ENCODE measurements at regions not wholly inside any gene's neighbourhood (a gene's known extent, or its start where the extent isn't known, plus 50 kb on each side); places are given as distances from the start of the nearest gene placed in this dataset.

DNA sequence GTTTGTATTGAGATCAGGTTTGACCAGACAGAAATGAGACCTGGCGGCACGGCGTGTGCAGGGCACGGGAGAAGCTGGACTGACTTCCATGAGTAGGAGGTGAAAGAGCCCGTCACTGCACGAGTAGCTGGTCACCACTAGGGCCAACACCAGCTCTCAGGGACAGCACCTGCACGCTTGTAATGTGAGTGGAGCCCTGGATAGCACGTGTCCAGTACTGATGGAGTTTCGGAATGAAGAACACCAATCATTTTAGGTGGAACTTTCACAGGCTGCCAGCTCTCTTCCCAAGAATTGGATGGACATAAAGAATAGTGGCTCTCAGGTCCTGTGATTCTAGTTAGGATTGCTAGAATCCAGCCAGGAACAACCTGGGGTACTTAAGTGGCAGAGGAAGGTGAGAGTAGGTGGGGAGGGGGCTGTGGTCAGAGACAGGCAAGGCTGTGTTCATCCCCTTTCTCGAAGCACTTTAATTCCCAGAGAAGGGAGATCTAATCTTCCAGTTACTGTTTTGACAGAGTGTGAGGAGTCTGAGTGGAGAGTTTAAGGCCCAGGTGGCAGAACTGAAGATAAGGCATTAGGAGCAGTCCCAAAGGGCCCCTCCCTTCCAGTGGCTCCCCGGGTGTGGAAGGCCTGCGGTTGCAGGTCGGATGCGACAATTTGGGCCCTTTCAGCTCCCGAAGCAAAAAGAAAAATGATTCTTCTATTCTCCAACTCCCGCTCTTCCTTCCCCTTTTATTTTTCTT is 314.8 kb downstream of the QKI start:
- DNase-seq: no peak
- TF ChIP-seq, protein P1, sequence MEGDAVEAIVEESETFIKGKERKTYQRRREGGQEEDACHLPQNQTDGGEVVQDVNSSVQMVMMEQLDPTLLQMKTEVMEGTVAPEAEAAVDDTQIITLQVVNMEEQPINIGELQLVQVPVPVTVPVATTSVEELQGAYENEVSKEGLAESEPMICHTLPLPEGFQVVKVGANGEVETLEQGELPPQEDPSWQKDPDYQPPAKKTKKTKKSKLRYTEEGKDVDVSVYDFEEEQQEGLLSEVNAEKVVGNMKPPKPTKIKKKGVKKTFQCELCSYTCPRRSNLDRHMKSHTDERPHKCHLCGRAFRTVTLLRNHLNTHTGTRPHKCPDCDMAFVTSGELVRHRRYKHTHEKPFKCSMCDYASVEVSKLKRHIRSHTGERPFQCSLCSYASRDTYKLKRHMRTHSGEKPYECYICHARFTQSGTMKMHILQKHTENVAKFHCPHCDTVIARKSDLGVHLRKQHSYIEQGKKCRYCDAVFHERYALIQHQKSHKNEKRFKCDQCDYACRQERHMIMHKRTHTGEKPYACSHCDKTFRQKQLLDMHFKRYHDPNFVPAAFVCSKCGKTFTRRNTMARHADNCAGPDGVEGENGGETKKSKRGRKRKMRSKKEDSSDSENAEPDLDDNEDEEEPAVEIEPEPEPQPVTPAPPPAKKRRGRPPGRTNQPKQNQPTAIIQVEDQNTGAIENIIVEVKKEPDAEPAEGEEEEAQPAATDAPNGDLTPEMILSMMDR (IDR thresholded peaks at IDR 0.05; ENCODE audit: low read depth, low read length): no peak
- no peaks in the 10 kb centered on the region for H3K27me3 ChIP-seq

DNA sequence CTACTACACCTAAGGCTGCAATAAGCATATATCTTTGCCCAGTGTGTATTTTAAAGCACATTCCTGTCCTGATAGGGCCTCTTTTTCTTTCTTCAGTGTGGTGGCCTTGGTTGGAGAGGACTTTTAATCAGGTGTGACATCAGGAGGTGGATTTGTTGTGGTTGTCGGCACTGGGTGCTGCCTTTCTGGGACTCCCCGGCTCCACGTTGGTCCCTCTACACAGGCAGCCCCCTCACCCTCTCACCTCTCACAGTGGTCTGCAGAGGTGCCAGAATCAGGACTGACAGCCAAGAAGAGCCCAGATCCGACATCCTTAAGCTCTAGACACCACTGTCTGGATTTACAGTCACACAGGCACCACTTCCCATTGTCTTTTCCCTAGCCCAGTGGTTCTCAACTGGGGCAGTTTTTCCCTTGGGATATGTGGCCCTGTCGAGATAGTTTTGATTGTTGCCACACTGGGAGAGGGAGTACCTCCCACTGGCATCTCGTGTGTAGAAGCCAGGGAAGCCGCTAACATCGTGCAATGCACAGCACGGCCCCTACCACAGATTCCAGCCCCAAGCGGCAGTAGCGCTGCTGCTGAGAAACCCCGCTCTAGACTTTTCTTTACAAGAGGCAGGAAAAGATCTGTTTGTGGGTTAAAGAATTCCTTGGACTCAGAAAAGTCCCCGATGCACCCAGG is 314.1 kb downstream of the QKI start:
- Histone ChIP-seq H3K9me3 (no peaks in the 10 kb centered on the region), H3K4me3 (ENCODE audit: low read depth, low read length) (no peak overlapping the region), H3K36me3 (no peaks in the 10 kb centered on the region), H3K4me1 (peaks cover 35% of the 10 kb centered on the region), H3K27me3 (no peaks in the 10 kb centered on the region)
- no peak for DNase-seq
- TF ChIP-seq, protein P1 (IDR thresholded peaks at IDR 0.05; ENCODE audit: low read depth, low read length): no peak

More for the DNA sequence above, 314.8 kb downstream of the QKI start:
- H3K4me1 ChIP-seq: peaks cover 35% of the 10 kb centered on the region
- no peaks in the 10 kb centered on the region for H3K9me3 ChIP-seq
- H3K4me3 ChIP-seq (ENCODE audit: low read depth, low read length): no peak overlapping the region
- no peaks in the 10 kb centered on the region for H3K36me3 ChIP-seq

DNA sequence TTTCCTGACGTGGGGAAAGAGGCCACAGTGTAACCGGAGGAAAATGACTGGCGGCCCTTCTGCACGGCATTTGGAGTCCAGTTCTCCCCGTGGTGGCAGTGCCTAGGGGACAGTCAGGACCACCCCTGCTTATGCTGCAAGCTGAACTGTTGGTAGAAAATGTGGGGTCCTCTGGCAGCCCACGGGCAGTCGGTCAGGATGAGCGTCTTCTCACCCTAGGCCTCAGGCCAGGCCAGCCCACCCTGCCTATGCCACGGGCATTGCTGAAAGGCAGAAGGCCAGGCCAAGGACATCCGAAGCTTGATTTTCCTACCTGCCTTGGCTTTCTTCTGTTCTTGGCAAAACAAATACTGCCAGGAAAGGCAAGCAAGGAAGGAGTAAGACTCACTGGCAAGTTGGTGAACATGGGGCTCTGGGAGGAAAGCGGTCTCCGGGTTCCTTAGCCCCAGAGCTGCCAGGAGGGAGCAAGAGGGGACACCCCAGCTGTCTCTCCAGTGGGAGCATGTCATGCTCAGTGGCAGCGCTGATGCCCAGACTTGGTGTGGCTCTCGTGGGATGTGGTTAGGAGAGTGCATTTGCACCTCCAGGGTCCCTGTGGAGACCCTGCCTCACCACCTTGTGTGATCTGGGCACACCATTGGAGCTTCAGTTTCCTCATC is 311.6 kb downstream of the QKI start:
- H3K27me3 ChIP-seq: no peaks in the 10 kb centered on the region
- H3K4me3 ChIP-seq (ENCODE audit: low read depth, low read length): no peak overlapping the region
- H3K4me1 ChIP-seq: peaks cover 23% of the 10 kb centered on the region
- TF ChIP-seq, protein P1 (IDR thresholded peaks at IDR 0.05; ENCODE audit: low read depth, low read length): no peak
- no peak for DNase-seq
- H3K36me3 ChIP-seq: no peaks in the 10 kb centered on the region
- H3K9me3 ChIP-seq: no peaks in the 10 kb centered on the region

DNA sequence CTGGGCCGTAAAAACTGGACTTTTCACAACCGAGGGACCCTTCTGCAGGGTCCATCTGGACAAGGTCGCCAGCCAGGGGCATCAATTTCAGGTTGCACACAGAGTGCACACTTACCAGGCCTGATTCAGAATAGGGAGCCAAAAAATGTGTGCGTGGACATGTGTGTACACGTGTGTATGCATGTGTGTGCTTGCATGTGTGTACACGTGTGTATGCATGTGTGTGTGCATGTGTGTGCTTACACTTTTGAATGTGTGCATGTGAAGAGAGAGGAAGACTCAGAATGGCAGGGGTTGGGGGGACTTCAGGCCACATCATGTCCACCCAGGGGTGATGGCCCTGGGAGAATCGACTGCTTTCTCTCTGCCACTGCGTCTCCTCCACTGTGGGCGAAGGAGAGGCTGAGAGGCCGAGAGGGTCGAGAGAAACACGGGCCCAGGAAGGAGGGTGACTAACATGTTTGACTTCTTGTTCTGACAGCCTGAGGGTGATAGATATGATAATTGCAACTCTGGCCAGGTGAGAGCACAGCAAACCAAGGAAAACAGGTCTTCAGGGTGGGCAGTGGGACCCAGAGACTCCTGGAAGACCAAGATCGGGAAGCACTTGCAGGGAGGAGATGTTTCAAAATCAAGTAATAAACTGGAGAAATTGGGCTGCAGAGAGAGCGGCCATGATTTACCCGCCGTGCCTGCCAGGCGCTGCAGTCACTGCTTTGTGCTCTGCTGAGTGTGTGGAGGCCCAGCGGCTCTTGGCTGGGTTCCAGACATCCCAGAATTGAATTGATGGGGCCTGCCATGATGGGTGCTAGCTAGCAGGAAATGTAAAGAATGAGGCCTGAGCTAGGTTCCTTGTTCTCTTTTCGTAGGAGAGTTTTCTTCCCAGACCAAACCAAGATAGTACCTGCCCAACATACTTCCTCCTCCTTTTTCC is 310.8 kb downstream of the QKI start:
- TF ChIP-seq, protein P1 (IDR thresholded peaks at IDR 0.05; ENCODE audit: low read depth, low read length): no peak
- no peaks in the 10 kb centered on the region for H3K9me3 ChIP-seq
- peak; percentile 69 for DNase-seq
- H3K27me3 ChIP-seq: no peaks in the 10 kb centered on the region
- H3K4me1 ChIP-seq: peaks cover 14% of the 10 kb centered on the region
- no peak overlapping the region for H3K4me3 ChIP-seq (ENCODE audit: low read depth, low read length)
- H3K36me3 ChIP-seq: no peaks in the 10 kb centered on the region

DNA sequence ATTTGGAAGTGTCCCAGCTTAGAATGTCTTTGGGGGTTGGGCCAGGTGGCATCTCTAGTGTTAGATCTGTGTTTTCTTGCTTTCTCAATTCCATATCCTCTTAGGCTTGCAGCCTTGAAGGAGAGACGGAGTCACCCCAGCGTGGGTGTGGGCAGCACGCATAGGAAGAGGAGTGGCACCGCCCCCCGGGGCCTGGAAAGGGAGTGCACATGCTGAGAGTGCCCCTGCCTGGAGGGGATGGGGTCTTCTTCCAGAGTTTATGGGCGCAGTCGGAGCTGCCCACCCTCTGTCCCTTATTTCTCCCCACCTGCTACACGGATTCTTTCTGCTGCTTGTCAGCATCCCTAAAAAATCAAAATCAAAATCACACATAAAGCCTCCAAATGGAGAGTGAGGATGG is 309.7 kb downstream of the QKI start:
- H3K4me1 ChIP-seq: peaks cover 13% of the 10 kb centered on the region
- TF ChIP-seq, protein P1 (IDR thresholded peaks at IDR 0.05; ENCODE audit: low read depth, low read length): no peak
- DNase-seq: no peak

More for the DNA sequence above, 309.7 kb downstream of the QKI start:
- H3K9me3 ChIP-seq: no peaks in the 10 kb centered on the region
- no peak overlapping the region for H3K4me3 ChIP-seq (ENCODE audit: low read depth, low read length)
- H3K36me3 ChIP-seq: no peaks in the 10 kb centered on the region
- no peaks in the 10 kb centered on the region for H3K27me3 ChIP-seq
